Suprapubic skin (tissue), 4 donors: ENCODE measurements at regions not wholly inside any gene's neighbourhood (a gene's known extent, or its start where the extent isn't known, plus 50 kb on each side); places are given as distances from the start of the nearest gene placed in this dataset.

Experiments
- DNase-seq, 2 donors: peaks; one replicate each; pipeline ENCODE4 v3.0.0-alpha.2; 2019; ENCODE audit warnings: low spot score in 2 of 2
- H3K27ac ChIP-seq: fragments of 200-600 bp; sonication (generic); one replicate; pipeline ENCODE4 v1.5.1; 2019
- H3K27me3 ChIP-seq: fragments of 200-600 bp; sonication (generic); one replicate; pipeline ENCODE4 v1.5.1; 2019
- H3K36me3 ChIP-seq: fragments of 200-600 bp; sonication (generic); one replicate; pipeline ENCODE4 v1.5.1; 2019
- H3K4me1 ChIP-seq: fragments of 200-600 bp; sonication (generic); one replicate; pipeline ENCODE4 v1.5.1; 2019
- H3K4me3 ChIP-seq: fragments of 200-600 bp; sonication (generic); one replicate; pipeline ENCODE4 v1.5.1; 2019; ENCODE audit warnings: mild to moderate bottlenecking
- H3K9me3 ChIP-seq: fragments of 200-600 bp; sonication (generic); one replicate; pipeline ENCODE4 v1.5.1; 2019
- CTCF ChIP-seq, 2 donors: fragments of 200-600 bp in 1 of 2; fragments of 450-650 bp in 1 of 2; sonication (generic) in 1 of 2; IDR thresholded peaks; one replicate each; pipeline ENCODE4 v1.5.1; 2016 to 2019; ENCODE audit warnings: antibody characterized with exemption in 2 of 2, mild to moderate bottlenecking in 1 of 2, moderate library complexity in 1 of 2
- EP300 ChIP-seq: sonication (generic); formaldehyde crosslinking; IDR thresholded peaks from one replicate; pipeline ENCODE4 v1.6.1; 2017; ENCODE audit warnings: antibody characterized with exemption
- POLR2A ChIP-seq, 2 donors: fragments of 450-650 bp; IDR thresholded peaks; one replicate each; pipeline ENCODE4 v1.6.1; 2017; ENCODE audit warnings: antibody characterized with exemption in 2 of 2, mild to moderate bottlenecking in 2 of 2, moderate library complexity in 2 of 2
- POLR2AphosphoS5 ChIP-seq, 3 donors: sonication (generic); formaldehyde crosslinking; IDR thresholded peaks; one replicate each; pipeline ENCODE4 v1.6.1; 2017; ENCODE audit warnings: antibody characterized with exemption in 3 of 3
- WGBS: methylation state at CpG from one replicate; pipeline ENCODE4 v1.1.5; 2018; 5-methylcytosine and 5-hydroxymethylcytosine counted together

GRCh38 chr20:62574230-62574993, 67.9 kb upstream of the SLCO4A1 start:
- 85% methylated on average over 20 of the region's 23 CpGs for WGBS
- no peak for TF ChIP-seq POLR2AphosphoS5 (IDR thresholded peaks at IDR 0.05)
- TF ChIP-seq EP300: no peak
- no peak for TF ChIP-seq CTCF (IDR thresholded peaks at IDR 0.05)
- TF ChIP-seq POLR2A (IDR thresholded peaks at IDR 0.05): no peak
- H3K27me3 ChIP-seq: peaks cover 95% of the 10 kb centered on the region

GRCh38 chr20:62575976-62576722, 66.2 kb upstream of the SLCO4A1 start:
- Histone ChIP-seq H3K4me1 (no peaks in the 10 kb centered on the region), H3K27me3 (peaks cover 98% of the 10 kb centered on the region), H3K27ac (no peak overlapping the region), H3K36me3 (no peaks in the 10 kb centered on the region), H3K4me3 (no peak overlapping the region), H3K9me3 (no peaks in the 10 kb centered on the region)
- no peak for TF ChIP-seq CTCF (IDR thresholded peaks at IDR 0.05)
- no peak for TF ChIP-seq POLR2AphosphoS5 (IDR thresholded peaks at IDR 0.05)
- no peak for TF ChIP-seq POLR2A (IDR thresholded peaks at IDR 0.05)
- no peak for TF ChIP-seq EP300
- 61% methylated on average over 9 of the region's 23 CpGs for WGBS
- DNase-seq: no peak

More at GRCh38 chr20:62574230-62574993, 67.9 kb upstream of the SLCO4A1 start:
- Histone ChIP-seq H3K9me3 (no peaks in the 10 kb centered on the region), H3K27ac (no peak overlapping the region), H3K36me3 (no peaks in the 10 kb centered on the region), H3K4me3 (no peak overlapping the region), H3K4me1 (no peaks in the 10 kb centered on the region)
- DNase-seq: no peak

GRCh38 chr20:62576815-62577489, 65.4 kb upstream of the SLCO4A1 start:
- TF ChIP-seq POLR2AphosphoS5 (IDR thresholded peaks at IDR 0.05): no peak
- TF ChIP-seq POLR2A (IDR thresholded peaks at IDR 0.05): no peak
- TF ChIP-seq CTCF (IDR thresholded peaks at IDR 0.05): no peak
- H3K36me3 ChIP-seq: no peaks in the 10 kb centered on the region
- H3K4me1 ChIP-seq: peaks cover 7% of the 10 kb centered on the region
- H3K4me3 ChIP-seq: no peak overlapping the region
- no peak overlapping the region for H3K27ac ChIP-seq
- no peaks in the 10 kb centered on the region for H3K9me3 ChIP-seq
- no peak for DNase-seq
- WGBS: 50% methylated on average over 10 of the region's 15 CpGs
- peaks cover 98% of the 10 kb centered on the region for H3K27me3 ChIP-seq

- DNase-seq: no peak
- peaks cover 99% of the 10 kb centered on the region for H3K27me3 ChIP-seq
- TF ChIP-seq POLR2AphosphoS5 (IDR thresholded peaks at IDR 0.05): no peak
- no peak for TF ChIP-seq CTCF (IDR thresholded peaks at IDR 0.05)
- TF ChIP-seq POLR2A (IDR thresholded peaks at IDR 0.05): no peak
- TF ChIP-seq EP300: no peak
- no peaks in the 10 kb centered on the region for H3K36me3 ChIP-seq
- H3K9me3 ChIP-seq: no peaks in the 10 kb centered on the region
- peaks cover 13% of the 10 kb centered on the region for H3K4me1 ChIP-seq
- H3K4me3 ChIP-seq: no peak overlapping the region
- 5% methylated on average over 3 of the region's 14 CpGs for WGBS
- no peak overlapping the region for H3K27ac ChIP-seq
Measured at GRCh38 chr20:62577490-62577836, 64.8 kb upstream of the SLCO4A1 start.
